Chondrocyte (in vitro differentiated cells): ENCODE measurements at regions not wholly inside any gene's neighbourhood (a gene's known extent, or its start where the extent isn't known, plus 50 kb on each side); places are given as distances from the start of the nearest gene placed in this dataset.

Source experiments
- DNase-seq: peaks from one replicate; pipeline ENCODE4 v3.0.0; 2021; ENCODE audit warnings: mixed read lengths, low spot score
- H3K27ac Mint-ChIP-seq: one replicate; pipeline ENCODE4 v1.8.0; 2021; ENCODE audit warnings: mild to moderate bottlenecking, moderate library complexity, mixed read lengths; ENCODE audit not compliant: unreplicated experiment
- H3K27me3 Mint-ChIP-seq: 2 replicates; pipeline ENCODE4 v1.8.0; 2021; ENCODE audit warnings: low read depth, mixed read lengths
- H3K36me3 Mint-ChIP-seq: 2 replicates; pipeline ENCODE4 v1.8.0; 2021; ENCODE audit warnings: low read depth, mixed read lengths
- H3K4me1 Mint-ChIP-seq: 2 replicates; pipeline ENCODE4 v1.8.0; 2021; ENCODE audit warnings: low read depth, mild to moderate bottlenecking, mixed read lengths
- H3K4me3 Mint-ChIP-seq: one replicate; pipeline ENCODE4 v1.8.0; 2021; ENCODE audit warnings: mild to moderate bottlenecking, moderate library complexity, mixed read lengths; ENCODE audit not compliant: unreplicated experiment
- H3K9me3 Mint-ChIP-seq: 2 replicates; pipeline ENCODE4 v1.8.0; 2021; ENCODE audit warnings: low read depth, mixed read lengths
- TF ChIP-seq, protein P1 (sequence below): fragments of 200-600 bp; sonication (generic); IDR thresholded peaks from 2 replicates; pipeline ENCODE4 v1.5.0; 2021; ENCODE audit warnings: antibody characterized with exemption, mild to moderate bottlenecking, moderate library complexity

GRCh38 chr7:46953008-46953407 lies 628.9 kb downstream of the TNS3 start:
- no peaks in the 10 kb centered on the region for H3K9me3 Mint-ChIP-seq
- H3K4me1 Mint-ChIP-seq, result no peaks in the 10 kb centered on the region
- H3K4me3 Mint-ChIP-seq, result no peak overlapping the region
- no peak for DNase-seq
- no peaks in the 10 kb centered on the region for H3K27me3 Mint-ChIP-seq
- no peaks in the 10 kb centered on the region for H3K36me3 Mint-ChIP-seq
- H3K27ac Mint-ChIP-seq, result no peak overlapping the region
- TF ChIP-seq, protein P1, sequence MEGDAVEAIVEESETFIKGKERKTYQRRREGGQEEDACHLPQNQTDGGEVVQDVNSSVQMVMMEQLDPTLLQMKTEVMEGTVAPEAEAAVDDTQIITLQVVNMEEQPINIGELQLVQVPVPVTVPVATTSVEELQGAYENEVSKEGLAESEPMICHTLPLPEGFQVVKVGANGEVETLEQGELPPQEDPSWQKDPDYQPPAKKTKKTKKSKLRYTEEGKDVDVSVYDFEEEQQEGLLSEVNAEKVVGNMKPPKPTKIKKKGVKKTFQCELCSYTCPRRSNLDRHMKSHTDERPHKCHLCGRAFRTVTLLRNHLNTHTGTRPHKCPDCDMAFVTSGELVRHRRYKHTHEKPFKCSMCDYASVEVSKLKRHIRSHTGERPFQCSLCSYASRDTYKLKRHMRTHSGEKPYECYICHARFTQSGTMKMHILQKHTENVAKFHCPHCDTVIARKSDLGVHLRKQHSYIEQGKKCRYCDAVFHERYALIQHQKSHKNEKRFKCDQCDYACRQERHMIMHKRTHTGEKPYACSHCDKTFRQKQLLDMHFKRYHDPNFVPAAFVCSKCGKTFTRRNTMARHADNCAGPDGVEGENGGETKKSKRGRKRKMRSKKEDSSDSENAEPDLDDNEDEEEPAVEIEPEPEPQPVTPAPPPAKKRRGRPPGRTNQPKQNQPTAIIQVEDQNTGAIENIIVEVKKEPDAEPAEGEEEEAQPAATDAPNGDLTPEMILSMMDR, result no peak

DNA sequence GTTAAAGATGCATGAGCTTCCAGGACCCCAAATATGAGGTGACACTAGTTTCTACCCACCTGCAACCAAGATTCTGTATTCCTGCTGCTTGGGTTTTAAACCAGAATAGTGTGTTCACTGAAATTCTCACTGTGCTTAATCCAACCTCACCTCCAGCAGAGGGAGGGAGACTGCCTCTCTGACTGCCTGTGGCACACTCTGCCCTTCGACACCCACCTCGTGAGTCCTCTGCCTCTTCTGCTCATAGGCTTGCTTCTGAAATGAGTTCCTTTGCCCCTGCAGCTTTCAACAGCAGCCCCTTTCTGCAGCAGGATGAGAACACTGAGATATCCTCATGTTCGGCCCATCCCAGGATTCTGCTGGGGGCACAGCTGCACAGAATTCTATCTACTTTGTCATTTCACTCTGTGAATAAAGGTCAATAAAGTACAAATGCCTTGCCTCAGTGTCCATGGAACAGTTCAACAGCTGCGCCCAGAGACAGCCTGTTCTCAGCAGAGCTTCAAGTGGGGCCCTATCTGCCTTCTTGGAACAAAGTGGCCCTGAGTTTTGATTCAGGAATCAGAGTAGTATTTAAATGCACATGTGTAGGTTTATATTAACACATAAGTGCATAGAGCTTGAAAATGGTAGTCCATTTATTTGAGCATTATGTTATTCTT lies 632.5 kb downstream of the TNS3 start:
- no peaks in the 10 kb centered on the region for H3K4me1 Mint-ChIP-seq
- H3K27ac Mint-ChIP-seq, result no peak overlapping the region
- H3K9me3 Mint-ChIP-seq, result no peaks in the 10 kb centered on the region
- DNase-seq, result no peak
- no peak overlapping the region for H3K4me3 Mint-ChIP-seq
- no peaks in the 10 kb centered on the region for H3K27me3 Mint-ChIP-seq
- TF ChIP-seq, protein P1, result no peak
- no peaks in the 10 kb centered on the region for H3K36me3 Mint-ChIP-seq

- Mint-ChIP-seq H3K9me3 (no peaks in the 10 kb centered on the region), H3K4me3 (no peak overlapping the region), H3K27me3 (no peaks in the 10 kb centered on the region), H3K36me3 (no peaks in the 10 kb centered on the region), H3K4me1 (no peaks in the 10 kb centered on the region), H3K27ac (no peak overlapping the region)
- DNase-seq, result no peak
- TF ChIP-seq, protein P1, result no peak
Observed at GRCh38 chr7:46948716-46949115, 633.2 kb downstream of the TNS3 start.

DNA sequence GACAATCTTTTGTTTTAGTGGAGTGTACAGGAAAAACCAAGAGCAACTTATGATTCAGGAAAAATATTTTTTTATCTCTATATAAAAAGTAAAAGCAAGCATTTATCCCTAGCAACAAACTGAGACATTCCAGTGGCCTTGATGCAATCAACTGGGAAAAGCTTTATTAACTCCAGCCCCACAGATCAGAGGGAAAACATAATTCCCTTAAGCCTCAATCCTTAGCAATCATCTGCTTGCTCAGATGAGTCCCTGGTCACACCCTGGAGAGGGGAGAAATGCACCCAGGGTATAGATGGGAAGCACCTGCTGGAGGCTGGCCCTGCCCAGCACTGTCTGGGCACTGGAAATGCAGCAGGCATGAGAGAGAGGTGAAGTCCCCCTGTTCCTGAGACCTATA lies 636.6 kb downstream of the TNS3 start:
- TF ChIP-seq, protein P1, result no peak
- no peak overlapping the region for H3K4me3 Mint-ChIP-seq
- H3K36me3 Mint-ChIP-seq, result no peaks in the 10 kb centered on the region
- no peak for DNase-seq
- no peaks in the 10 kb centered on the region for H3K4me1 Mint-ChIP-seq
- no peaks in the 10 kb centered on the region for H3K9me3 Mint-ChIP-seq
- no peaks in the 10 kb centered on the region for H3K27me3 Mint-ChIP-seq
- H3K27ac Mint-ChIP-seq, result no peak overlapping the region

GRCh38 chr7:46943996-46944395 lies 637.9 kb downstream of the TNS3 start:
- H3K27ac Mint-ChIP-seq, result no peak overlapping the region
- no peaks in the 10 kb centered on the region for H3K27me3 Mint-ChIP-seq
- no peak for DNase-seq
- H3K9me3 Mint-ChIP-seq, result no peaks in the 10 kb centered on the region
- no peaks in the 10 kb centered on the region for H3K36me3 Mint-ChIP-seq
- H3K4me1 Mint-ChIP-seq, result no peaks in the 10 kb centered on the region
- TF ChIP-seq, protein P1, result no peak
- no peak overlapping the region for H3K4me3 Mint-ChIP-seq
